SK-N-SH (cell line): ENCODE measurements at regions not wholly inside any gene's neighbourhood (a gene's known extent, or its start where the extent isn't known, plus 50 kb on each side); places are given as distances from the start of the nearest gene placed in this dataset.

ENCODE experiments used
- CTCF ChIA-PET: fragments of 300-600, 350-600 bp; formaldehyde crosslinking; extraction: SDS; loops from one replicate; lab custom pipeline; 2021; lab: Yijun Ruan, JAX
- POLR2A ChIA-PET: fragments of 350-600 bp; sonication (Branson Sonifier 250); formaldehyde crosslinking; extraction: SDS; loops from one replicate; lab custom pipeline; 2020; ENCODE audit warnings: antibody characterized with exemption, inconsistent platforms; lab: Yijun Ruan, JAX
- DNase-seq: peaks from one replicate; pipeline ENCODE4 v3.0.0; 2012
- H2AFZ ChIP-seq: fragments of 200-600 bp; sonication (generic); 2 replicates; pipeline ENCODE4 v1.8.1; 2016; ENCODE audit warnings: antibody characterized with exemption, mild to moderate bottlenecking, low read depth
- H3F3A ChIP-seq: fragments of 200-600 bp; sonication (generic); replicated peaks from 2 replicates; pipeline ENCODE3; 2016; ENCODE audit warnings: antibody characterized with exemption, mild to moderate bottlenecking; ENCODE audit not compliant: insufficient read depth
- H3K27ac ChIP-seq, 2 experiments: fragments of 200-500 bp in 1 of 2; fragments of 200-600 bp in 1 of 2; sonication (Bioruptor generic) in 1 of 2; sonication (generic), shearing (Covaris generic) in 1 of 2; 2 replicates each; pipeline versions ENCODE4 v1.5.1 to v1.6.1; 2014 to 2016; ENCODE audit warnings: low read depth in 2 of 2, inconsistent platforms in 1 of 2, low read length in 1 of 2, mild to moderate bottlenecking in 1 of 2, mixed read lengths in 1 of 2
- H3K27me3 ChIP-seq: fragments of 200-600 bp; sonication (generic), shearing (Covaris generic); 2 replicates; pipeline ENCODE4 v1.6.1; 2016; ENCODE audit warnings: mixed run types; ENCODE audit not compliant: insufficient read depth
- H3K36me3 ChIP-seq, 2 experiments: fragments of 200-500 bp in 1 of 2; fragments of 200-600 bp in 1 of 2; sonication (Bioruptor generic) in 1 of 2; sonication (generic) in 1 of 2; replicated peaks in 1 of 2; 2 replicates each; pipeline versions ENCODE3 to v1.5.1; 2014 to 2016; ENCODE audit warnings: low read length in 1 of 2, mild to moderate bottlenecking in 1 of 2; ENCODE audit not compliant: insufficient read depth in 2 of 2, control insufficient read depth in 1 of 2
- H3K4me1 ChIP-seq, 2 experiments: fragments of 200-500 bp in 1 of 2; fragments of 200-600 bp in 1 of 2; sonication (Bioruptor generic) in 1 of 2; sonication (generic), shearing (Covaris generic) in 1 of 2; 2 replicates each; pipeline versions ENCODE4 v1.5.1 to v1.6.1; 2014 to 2016; ENCODE audit warnings: low read depth in 1 of 2, low read length in 1 of 2, mixed run types in 1 of 2; ENCODE audit not compliant: insufficient read depth in 2 of 2, control insufficient read depth in 1 of 2
- H3K4me2 ChIP-seq: fragments of 200-600 bp; sonication (generic), shearing (Covaris generic); 2 replicates; pipeline ENCODE4 v1.6.1; 2017; ENCODE audit warnings: mixed run types
- H3K4me3 ChIP-seq, 2 experiments: fragments of 200-500 bp in 1 of 2; fragments of 200-600 bp in 1 of 2; sonication (Bioruptor generic) in 1 of 2; sonication (generic), shearing (Covaris generic) in 1 of 2; 2 replicates each; pipeline versions ENCODE4 v1.5.1 to v1.8.1; 2014 to 2016; ENCODE audit warnings: low read depth in 2 of 2, inconsistent platforms in 1 of 2, low read length in 1 of 2, mild to moderate bottlenecking in 1 of 2, mixed read lengths in 1 of 2, moderate library complexity in 1 of 2
- H3K79me2 ChIP-seq: fragments of 200-600 bp; sonication (generic); 2 replicates; pipeline ENCODE4 v1.8.1; 2017; ENCODE audit warnings: mild to moderate bottlenecking; ENCODE audit not compliant: insufficient read depth
- H3K9ac ChIP-seq: fragments of 200-600 bp; sonication (generic); 2 replicates; pipeline ENCODE4 v1.6.1; 2017; ENCODE audit warnings: mixed run types
- H3K9me2 ChIP-seq: fragments of 200-600 bp; sonication (generic); 2 replicates; pipeline ENCODE4 v1.6.1; 2017; ENCODE audit warnings: mixed run types
- H3K9me3 ChIP-seq: fragments of 200-600 bp; sonication (generic); 2 replicates; pipeline ENCODE4 v1.6.1; 2017; ENCODE audit warnings: mixed run types, mild to moderate bottlenecking, moderate library complexity
- H4K20me1 ChIP-seq: fragments of 200-600 bp; sonication (generic); 2 replicates; pipeline ENCODE4 v1.6.1; 2017; ENCODE audit warnings: mild to moderate bottlenecking, mixed run types; ENCODE audit not compliant: insufficient read depth
- CHD2 ChIP-seq: fragments of 150-350 bp; IDR thresholded peaks from 2 replicates; pipeline ENCODE4 v1.6.1; 2018; ENCODE audit warnings: low read length; ENCODE audit not compliant: partially characterized antibody
- EP300 ChIP-seq, 2 experiments: IDR thresholded peaks; 2 replicates each; pipeline versions ENCODE4 v1.4.0 to v1.6.1; 2012; ENCODE audit warnings: borderline replicate concordance in 1 of 2, low read depth in 1 of 2, low read length in 1 of 2
- FOXJ3 ChIP-seq: sonication (generic); formaldehyde crosslinking; IDR thresholded peaks from 2 replicates; pipeline ENCODE4 v1.5.1; 2020; ENCODE audit warnings: mild to moderate bottlenecking, missing genetic modification reagents
- FOXM1 ChIP-seq: IDR thresholded peaks from 2 replicates; pipeline ENCODE4 v1.4.0; 2012; ENCODE audit warnings: low read depth, mild to moderate bottlenecking
- GATA2 ChIP-seq: sonication (generic); formaldehyde crosslinking; IDR thresholded peaks from 2 replicates; pipeline ENCODE4 v1.5.0; 2020; ENCODE audit warnings: mild to moderate bottlenecking, missing genetic modification reagents
- NFIC ChIP-seq: IDR thresholded peaks from 2 replicates; pipeline ENCODE4 v1.4.0; 2012; ENCODE audit warnings: borderline replicate concordance
- RCOR1 ChIP-seq: fragments of 150-350 bp; IDR thresholded peaks from 2 replicates; pipeline ENCODE4 v1.6.1; 2017; ENCODE audit warnings: antibody characterized with exemption, low read length
- SIN3A ChIP-seq: IDR thresholded peaks from 2 replicates; pipeline ENCODE4 v1.6.1; 2012; ENCODE audit warnings: low read depth, mild to moderate bottlenecking, low read length, moderate library complexity, borderline replicate concordance
- TCF12 ChIP-seq: IDR thresholded peaks from 2 replicates; pipeline ENCODE4 v1.4.0; 2012
- TEAD4 ChIP-seq: IDR thresholded peaks from 2 replicates; pipeline ENCODE4 v1.4.0; 2012; ENCODE audit warnings: mild to moderate bottlenecking, borderline replicate concordance; ENCODE audit not compliant: insufficient read depth
- YY1 ChIP-seq: IDR thresholded peaks from 2 replicates; pipeline ENCODE4 v1.4.0; 2012; ENCODE audit warnings: low read depth, mild to moderate bottlenecking
- WGBS: methylation state at CpG from one replicate; pipeline ENCODE4 v1.1.6; 2017; ENCODE audit warnings: low lambda C conversion rate; 5-methylcytosine and 5-hydroxymethylcytosine counted together
- TF ChIP-seq, protein P1 (sequence below): fragments of 150-350 bp; IDR thresholded peaks from 2 replicates; pipeline ENCODE4 v1.6.1; 2016; ENCODE audit warnings: mild to moderate bottlenecking, low read depth, low read length
- TF ChIP-seq, protein P2 (sequence below): IDR thresholded peaks from 2 replicates; pipeline ENCODE4 v1.6.1; 2012; ENCODE audit warnings: mild to moderate bottlenecking, low read depth, low read length, moderate library complexity
- TF ChIP-seq, protein P3 (sequence below): fragments of 150-350 bp; IDR thresholded peaks from 2 replicates; pipeline ENCODE4 v1.6.1; 2017; ENCODE audit warnings: antibody characterized with exemption, low read length, low read depth, borderline replicate concordance

DNA sequence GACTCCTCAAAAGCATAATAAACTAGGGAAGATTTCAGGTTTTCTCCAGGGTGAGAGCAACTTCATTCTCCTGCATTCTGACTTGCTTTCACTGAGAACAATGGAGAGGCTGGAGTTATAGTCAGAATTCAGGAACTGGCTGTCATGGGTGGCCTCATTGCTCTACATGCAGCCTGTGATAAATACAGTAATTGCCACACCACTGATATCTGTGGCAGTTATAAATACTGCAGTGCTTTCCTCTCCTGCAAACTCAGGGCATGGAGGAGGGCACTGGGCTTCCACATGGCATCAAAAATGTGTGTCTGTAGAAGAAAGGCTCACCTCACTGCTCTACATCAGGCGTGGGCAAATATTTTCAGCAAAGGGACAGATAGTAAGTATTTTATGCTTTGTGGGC lies 510.2 kb downstream of the ZNF516 start (continued):
- no peak for TF ChIP-seq RCOR1
- TF ChIP-seq EP300 (IDR thresholded peaks at IDR 0.05; ENCODE audit: borderline replicate concordance in 1 of 2, low read depth in 1 of 2, low read length in 1 of 2), result no peak
- TF ChIP-seq, protein P1, sequence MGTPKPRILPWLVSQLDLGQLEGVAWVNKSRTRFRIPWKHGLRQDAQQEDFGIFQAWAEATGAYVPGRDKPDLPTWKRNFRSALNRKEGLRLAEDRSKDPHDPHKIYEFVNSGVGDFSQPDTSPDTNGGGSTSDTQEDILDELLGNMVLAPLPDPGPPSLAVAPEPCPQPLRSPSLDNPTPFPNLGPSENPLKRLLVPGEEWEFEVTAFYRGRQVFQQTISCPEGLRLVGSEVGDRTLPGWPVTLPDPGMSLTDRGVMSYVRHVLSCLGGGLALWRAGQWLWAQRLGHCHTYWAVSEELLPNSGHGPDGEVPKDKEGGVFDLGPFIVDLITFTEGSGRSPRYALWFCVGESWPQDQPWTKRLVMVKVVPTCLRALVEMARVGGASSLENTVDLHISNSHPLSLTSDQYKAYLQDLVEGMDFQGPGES, result no peak
- TF ChIP-seq FOXJ3, result no peak
- TF ChIP-seq, protein P2, sequence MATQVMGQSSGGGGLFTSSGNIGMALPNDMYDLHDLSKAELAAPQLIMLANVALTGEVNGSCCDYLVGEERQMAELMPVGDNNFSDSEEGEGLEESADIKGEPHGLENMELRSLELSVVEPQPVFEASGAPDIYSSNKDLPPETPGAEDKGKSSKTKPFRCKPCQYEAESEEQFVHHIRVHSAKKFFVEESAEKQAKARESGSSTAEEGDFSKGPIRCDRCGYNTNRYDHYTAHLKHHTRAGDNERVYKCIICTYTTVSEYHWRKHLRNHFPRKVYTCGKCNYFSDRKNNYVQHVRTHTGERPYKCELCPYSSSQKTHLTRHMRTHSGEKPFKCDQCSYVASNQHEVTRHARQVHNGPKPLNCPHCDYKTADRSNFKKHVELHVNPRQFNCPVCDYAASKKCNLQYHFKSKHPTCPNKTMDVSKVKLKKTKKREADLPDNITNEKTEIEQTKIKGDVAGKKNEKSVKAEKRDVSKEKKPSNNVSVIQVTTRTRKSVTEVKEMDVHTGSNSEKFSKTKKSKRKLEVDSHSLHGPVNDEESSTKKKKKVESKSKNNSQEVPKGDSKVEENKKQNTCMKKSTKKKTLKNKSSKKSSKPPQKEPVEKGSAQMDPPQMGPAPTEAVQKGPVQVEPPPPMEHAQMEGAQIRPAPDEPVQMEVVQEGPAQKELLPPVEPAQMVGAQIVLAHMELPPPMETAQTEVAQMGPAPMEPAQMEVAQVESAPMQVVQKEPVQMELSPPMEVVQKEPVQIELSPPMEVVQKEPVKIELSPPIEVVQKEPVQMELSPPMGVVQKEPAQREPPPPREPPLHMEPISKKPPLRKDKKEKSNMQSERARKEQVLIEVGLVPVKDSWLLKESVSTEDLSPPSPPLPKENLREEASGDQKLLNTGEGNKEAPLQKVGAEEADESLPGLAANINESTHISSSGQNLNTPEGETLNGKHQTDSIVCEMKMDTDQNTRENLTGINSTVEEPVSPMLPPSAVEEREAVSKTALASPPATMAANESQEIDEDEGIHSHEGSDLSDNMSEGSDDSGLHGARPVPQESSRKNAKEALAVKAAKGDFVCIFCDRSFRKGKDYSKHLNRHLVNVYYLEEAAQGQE, result no peak
- no peak for TF ChIP-seq TEAD4

DNA sequence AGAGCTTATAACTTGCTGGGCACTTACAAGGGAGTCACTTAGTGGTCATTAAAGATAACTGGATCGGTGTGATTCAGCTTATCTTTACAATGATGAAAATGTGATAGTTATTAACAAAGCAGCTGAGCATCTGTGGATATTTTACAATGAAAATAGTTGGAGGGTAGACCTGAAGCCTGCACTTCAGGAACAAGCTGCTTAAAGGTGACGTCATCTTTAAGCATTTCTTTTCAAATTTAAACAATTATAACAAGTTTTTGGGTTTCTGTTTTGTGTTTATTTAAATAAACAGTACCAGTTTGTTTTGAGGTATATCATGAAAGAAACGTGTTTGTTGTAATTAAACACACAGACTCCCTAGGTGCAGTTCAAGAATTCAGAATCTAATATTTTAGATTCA lies 513.9 kb downstream of the ZNF516 start:
- H3K27ac ChIP-seq, result no peak overlapping the region

DNA sequence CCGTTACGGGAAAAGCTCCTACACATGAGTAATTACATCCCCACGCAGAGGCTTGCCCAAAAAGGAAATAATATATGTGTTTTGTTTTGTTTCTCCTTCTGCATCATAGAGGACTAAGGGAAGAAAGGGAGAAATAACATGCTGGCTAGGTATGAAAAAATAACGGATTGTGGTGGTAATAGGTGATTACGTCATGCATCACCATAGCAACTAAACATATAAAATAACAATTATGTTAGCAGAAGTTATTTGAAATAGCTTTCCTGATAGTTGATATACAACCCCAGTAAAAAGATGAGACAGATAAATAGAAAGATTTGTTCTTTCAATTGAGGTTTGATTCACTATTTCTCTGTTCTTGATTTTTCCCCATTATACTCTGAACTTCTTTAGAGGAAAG lies 518.0 kb downstream of the ZNF516 start:
- no peaks in the 10 kb centered on the region for H4K20me1 ChIP-seq
- ChIA-PET CTCF (interaction anchor here (1.2 kb wide), 1 partner anchor 14 kb away, joined by 3 read pairs; no protein-coding TSS in a partner anchor), POLR2A (no interaction called here)
- H3F3A ChIP-seq, result no peaks in the 10 kb centered on the region
- H3K9ac ChIP-seq, result no peak overlapping the region
- TF ChIP-seq NFIC (no peak), TCF12 (no peak), GATA2 (no peak), YY1 (no peak), SIN3A (no peak)
- TF ChIP-seq, protein P3, sequence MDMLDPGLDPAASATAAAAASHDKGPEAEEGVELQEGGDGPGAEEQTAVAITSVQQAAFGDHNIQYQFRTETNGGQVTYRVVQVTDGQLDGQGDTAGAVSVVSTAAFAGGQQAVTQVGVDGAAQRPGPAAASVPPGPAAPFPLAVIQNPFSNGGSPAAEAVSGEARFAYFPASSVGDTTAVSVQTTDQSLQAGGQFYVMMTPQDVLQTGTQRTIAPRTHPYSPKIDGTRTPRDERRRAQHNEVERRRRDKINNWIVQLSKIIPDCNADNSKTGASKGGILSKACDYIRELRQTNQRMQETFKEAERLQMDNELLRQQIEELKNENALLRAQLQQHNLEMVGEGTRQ, result no peak
- no peaks in the 10 kb centered on the region for H3K27me3 ChIP-seq
- DNase-seq, result no peak
- H3K79me2 ChIP-seq, result no peaks in the 10 kb centered on the region
- no peaks in the 10 kb centered on the region for H3K9me2 ChIP-seq
- no peaks in the 10 kb centered on the region for H3K36me3 ChIP-seq
- H3K4me3 ChIP-seq, result no peak overlapping the region
- H3K4me2 ChIP-seq, result no peak overlapping the region
- no peak overlapping the region for H2AFZ ChIP-seq
- whole genome bisulfite sequencing, result 37% methylated on average over 5 of the region's 5 CpGs
- no peaks in the 10 kb centered on the region for H3K4me1 ChIP-seq
- H3K9me3 ChIP-seq, result peaks cover 8% of the 10 kb centered on the region; the same call in 1 of the 2 replicates
- H3K27ac ChIP-seq, result no peak overlapping the region

More for the DNA sequence above, 513.9 kb downstream of the ZNF516 start:
- Histone ChIP-seq H3K4me1 (no peaks in the 10 kb centered on the region), H3K9me2 (no peaks in the 10 kb centered on the region), H3K79me2 (no peaks in the 10 kb centered on the region), H4K20me1 (no peaks in the 10 kb centered on the region), H3K27me3 (no peaks in the 10 kb centered on the region), H3K4me2 (no peak overlapping the region), H3K9ac (no peak overlapping the region), H3K4me3 (no peak overlapping the region), H3F3A (no peaks in the 10 kb centered on the region), H2AFZ (no peak overlapping the region), H3K36me3 (no peaks in the 10 kb centered on the region), H3K9me3 (peaks cover 8% of the 10 kb centered on the region; the same call in 1 of the 2 replicates)
- CTCF ChIA-PET, result no interaction called here
- TF ChIP-seq FOXM1, result no peak
- TF ChIP-seq, protein P3, result no peak
- TF ChIP-seq CHD2, result no peak
- no peak for DNase-seq
- POLR2A ChIA-PET, result no interaction called here
- 10% methylated on average over 3 of the region's 3 CpGs for WGBS
